HG03196 (cell line): ENCODE measurements at regions not wholly inside any gene's neighbourhood (a gene's known extent, or its start where the extent isn't known, plus 50 kb on each side); places are given as distances from the start of the nearest gene placed in this dataset.
"Not testable (repeated sequence)": the region's sequence is repeated elsewhere in the genome, so short reads cannot be mapped to it uniquely, and the experiment has no call there.

ENCODE experiments used
- ATAC-seq: cut with Tn5 transposase; IDR thresholded peaks from one replicate; pipeline ENCODE4 v1.9.1; 2021; ENCODE audit not compliant: unreplicated experiment

DNA sequence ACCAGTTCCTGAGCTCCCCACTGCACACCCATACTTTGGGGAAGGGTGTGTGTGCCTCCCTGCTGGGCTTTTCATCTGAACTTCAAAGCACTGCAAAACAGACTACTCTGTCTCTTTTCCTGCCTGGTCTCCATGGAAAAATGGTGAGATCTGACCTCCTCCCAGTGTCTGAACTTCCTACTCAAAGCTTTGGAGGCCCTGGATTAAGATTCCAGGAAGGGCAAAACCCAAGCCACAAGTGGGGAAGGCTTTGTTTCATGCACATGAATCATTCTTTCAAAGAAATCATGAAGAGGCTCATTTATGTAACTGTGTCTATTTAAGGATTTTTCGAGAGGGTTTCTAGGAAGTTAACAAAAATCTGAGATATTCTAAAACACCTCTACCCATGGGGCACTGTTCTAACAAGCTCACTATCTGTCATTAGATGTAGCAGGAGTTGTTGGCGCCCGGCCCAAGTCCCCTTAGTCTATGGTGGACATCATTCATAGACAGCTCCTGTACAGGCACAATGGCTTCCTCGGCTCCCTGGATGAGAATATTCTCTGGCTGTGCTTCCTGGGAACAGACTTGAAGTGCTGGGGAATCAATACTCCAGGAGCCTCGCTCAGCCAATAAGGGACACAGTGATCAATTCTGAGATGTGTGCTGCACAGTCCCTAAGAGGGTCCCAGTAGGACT, 224.0 kb downstream of the KTN1 start:
- no peak for ATAC-seq

DNA sequence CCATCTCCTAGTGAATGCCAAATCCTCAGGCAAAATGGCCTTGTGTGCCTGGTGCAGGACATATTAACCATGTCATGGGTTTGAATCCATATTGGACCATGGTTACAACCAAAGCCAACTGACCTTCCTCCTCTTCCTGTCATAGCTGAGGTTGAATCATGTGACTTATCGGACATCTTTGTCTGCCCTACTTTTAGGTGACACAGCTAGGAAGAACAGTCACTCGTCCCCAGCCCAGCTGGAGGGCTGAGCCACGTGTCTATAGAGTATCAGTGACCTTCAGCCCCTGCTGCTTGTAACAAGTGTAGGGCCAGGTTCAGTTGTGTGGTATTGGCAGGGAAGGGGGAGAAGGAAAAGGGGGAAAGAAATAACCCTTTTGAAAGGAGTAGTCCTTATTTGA, 225.2 kb downstream of the KTN1 start:
- ATAC-seq = no peak

DNA sequence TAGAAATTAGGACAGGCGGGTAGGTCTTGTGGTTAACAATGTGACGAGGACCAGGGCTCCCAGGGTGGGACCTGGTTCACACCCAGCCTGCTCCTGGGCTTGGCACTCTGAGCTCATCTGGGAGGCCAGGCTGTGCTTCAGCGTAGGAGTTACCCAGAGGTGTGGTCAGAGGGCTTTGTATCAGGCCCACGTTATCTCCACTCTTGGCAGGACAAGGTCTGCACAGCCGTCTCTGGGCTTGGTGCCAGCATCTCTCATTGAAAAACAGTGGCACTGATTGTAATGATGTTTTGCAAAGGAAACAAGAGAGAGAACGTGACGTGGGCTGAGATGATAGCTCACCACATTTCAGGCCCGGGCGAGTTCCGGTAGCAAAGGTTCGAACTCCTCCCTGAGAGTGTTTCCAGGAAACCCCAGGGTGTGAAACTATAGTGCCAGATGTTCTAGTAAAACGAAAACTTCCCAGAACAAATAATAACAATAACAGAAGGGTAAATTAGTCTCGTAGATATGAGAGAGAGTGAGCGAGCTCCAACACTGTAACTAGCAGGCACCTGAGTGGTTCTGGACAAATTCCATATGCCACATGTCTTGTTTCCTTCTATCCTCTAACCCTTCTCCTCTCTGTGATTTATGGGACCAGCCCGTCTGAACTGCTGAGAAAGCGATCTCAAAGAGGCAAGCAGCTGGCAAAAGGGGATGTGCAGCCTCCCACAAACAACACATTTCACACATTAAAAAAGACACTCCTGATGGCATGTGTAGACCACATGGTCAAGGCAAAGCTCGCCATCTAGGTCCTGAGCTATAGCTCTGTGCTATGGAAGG, 227.3 kb downstream of the KTN1 start:
- peak; percentile 49 for ATAC-seq

DNA sequence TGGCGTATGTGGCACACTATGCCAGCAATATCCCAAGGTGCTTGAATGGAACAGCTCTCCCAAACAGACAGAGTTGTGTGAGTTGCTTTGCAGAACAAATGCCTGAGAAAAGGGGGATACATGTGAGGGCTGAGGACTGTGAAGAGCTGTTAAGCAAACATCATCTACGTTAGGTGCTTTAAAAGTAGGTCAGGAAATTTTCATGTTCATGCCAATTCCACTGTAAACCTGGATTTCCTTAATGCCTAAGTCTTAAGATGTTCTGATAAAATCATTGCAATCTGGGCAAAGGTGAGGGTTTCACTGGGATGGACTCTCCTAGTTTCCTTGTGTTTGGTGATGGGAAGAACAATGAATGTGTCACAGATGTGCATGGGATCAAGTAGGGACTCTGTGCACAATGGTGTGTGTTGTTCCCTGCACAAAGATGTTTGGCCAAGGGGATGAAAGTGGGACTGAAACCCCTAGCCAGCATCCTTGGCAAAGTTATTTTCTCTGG, 227.9 kb downstream of the KTN1 start:
- no peak for ATAC-seq

DNA sequence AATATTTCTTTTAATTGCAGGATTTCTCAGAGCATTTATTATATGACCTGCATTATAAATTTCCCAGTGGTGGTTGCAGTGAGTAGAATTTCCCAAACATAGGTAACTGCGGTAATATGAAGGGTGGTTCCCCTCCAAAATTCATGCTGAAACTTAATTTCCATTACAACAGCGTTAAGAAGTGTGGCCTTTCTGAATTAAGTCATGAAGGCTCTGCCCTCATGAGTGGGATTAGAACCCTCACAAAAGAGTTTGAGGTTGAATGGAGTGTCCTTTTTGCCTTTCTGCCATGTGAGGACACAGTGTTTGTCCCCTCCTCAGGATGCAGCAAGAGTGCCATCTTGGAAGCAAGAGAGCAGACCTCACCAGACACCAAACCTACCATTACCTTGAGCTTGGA, 233.6 kb downstream of the KTN1 start:
- ATAC-seq = no peak

DNA sequence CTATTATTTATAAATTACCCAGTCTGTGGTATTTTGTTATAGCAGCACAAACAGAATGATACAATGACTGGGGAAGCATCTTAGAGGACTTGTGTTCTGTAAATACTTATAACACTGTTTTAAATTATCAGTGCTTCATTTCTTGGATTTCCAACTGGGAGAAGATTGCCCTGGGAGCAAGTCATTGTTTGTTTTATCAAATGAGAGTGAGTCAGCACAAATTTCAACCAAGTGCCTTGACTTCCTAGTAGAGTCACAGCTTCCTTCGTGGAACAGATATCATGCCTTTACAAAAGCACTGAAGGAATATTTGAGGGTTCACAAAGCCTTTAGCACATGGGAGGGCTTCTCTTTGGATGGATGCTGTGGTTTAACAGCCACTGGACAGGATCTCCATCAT, 234.1 kb downstream of the KTN1 start:
- no peak for ATAC-seq

DNA sequence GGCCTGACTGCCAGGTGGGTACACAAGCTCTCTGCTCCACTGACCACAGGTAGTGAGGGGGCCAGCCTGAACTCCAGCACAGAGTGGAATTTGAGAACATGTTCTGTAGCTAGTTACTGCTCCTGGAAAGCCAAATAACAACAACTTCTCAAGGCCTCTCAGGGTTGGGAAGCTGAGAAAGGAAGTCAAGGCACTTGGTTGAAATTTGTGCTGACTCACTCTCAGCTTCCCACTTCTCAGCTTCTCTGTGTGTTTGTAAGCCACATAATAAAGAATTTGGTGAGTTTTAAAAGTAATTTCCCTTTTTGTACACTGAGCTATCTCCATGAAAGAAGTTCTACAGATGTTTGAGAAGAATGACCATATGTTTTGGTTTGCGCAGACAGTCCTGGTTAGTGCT, 234.9 kb downstream of the KTN1 start:
- ATAC-seq = no peak

DNA sequence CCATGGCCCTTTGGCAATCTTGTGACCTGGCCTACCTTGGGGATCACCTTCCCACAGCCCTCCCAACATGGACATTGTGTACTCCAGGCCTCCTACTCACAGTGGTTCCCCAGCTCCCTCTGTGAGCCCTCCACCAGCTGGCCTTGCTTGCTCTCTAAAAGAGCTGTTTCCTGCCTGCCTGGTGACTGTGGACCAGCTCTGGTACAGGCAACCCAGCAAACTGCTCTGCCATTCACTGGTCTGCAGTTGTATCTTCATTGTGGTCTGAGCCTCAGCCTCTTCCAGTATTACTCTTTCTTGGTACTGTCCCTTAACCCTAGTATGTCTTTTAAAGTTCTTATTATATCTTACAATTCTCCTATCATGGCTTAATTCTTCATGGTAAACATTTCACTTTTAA, 236.2 kb downstream of the KTN1 start:
- no peak for ATAC-seq

DNA sequence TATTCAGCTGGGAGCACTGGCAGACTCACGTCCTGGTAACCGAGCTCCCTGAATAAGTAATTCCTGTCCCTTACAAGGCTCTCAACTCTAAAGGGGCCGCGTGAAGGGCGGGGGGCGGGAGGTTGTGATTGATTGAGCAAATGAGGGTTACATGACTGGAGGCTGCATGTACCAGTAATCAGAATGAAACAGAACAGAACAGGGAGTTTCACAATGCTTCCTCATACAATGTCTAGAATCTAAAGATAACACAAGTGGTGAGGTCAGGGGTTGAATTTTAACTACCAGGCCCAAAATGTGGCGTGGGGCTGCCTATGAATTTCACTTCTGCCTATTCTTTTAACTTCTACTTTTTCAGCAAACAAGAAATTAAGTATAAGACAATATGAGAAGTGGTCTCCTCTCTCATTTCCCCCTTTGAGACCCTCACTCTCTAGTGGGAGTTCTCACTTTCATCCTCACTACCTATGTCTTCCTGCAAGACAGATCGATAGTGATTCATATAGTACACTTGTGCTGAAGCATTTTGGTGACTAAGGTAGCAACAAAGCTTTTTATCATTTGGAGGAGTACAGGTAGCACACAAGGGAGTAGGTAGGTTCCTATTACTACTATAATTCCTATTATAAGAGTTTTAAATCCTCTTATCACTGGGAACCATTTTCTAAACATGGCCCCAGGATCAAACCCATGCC, 239.8 kb downstream of the KTN1 start:
- ATAC-seq = peak; percentile 68

DNA sequence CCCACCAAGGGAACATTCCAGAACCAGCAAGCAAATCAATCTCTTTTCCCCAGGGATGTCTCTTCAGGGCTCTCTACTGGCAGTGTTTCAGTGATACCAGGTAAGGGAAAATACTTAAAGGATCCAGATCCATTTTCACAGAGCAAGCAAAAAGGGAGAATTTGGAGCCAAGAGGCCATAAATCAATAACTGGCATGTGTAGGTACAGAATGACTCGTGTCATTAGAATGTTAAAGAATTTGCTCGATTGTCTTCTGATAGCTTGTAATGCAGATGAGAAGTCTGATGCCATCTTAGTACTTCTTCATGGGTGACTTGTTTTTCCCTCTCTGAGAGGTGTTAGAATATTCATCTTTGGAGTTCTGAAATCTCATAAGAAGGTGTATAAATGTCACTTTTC, 242.9 kb downstream of the KTN1 start:
- no peak for ATAC-seq

DNA sequence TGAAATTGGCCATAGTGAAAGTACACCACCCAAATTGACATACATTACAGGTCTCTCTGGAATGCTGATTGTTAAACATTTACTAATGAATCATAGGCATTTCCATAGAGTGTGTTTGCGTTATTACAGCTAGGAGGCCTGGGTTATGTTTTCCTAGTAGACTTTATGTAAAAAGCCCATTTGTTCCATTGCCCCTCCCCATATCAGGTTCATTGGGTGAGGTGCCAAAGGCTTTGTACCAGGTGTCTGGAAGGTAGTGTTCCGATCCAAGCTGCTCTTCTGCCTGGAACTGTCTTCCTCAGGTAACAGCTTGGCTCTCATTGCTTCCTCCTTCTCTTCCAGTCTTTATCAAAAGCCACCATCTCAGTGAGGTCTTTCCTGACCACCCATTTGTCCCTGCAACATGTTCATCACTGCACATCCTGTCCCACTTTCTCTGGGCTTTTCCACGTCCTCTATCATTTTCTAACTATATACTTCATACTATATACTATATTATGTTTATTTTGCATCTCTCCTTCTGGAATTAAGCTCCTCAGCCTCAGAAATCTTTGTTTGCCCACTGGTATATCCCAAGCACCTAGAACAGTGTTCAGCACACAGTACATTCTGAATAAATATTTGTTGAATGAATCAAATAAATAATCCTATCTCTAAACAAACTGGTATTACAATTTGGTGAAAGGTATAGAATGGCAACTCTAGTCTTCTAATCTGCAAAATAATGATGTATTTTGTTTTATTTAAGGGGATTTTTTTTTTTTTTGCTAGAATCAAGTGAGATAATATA, 252.3 kb downstream of the KTN1 start:
- ATAC-seq = no peak

DNA sequence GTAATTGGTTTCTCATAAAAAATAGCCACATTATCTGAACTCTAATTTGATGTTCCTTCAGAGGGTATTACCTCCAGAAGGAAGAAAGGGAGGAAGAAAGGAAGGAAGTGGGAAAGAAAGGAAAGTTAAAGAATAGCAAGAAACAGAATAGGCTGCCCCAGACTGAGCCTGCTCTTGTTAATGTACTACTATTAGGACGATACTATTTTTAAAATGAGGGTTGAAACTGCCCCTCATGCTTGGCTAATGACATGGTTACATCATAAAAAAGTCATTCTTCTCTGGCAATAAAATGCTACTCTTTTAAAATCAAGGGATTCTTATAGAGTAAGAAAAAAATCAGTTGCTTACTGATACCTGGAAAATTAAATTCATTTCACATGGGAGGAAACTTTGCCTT, 253.0 kb downstream of the KTN1 start:
- ATAC-seq = no peak

DNA sequence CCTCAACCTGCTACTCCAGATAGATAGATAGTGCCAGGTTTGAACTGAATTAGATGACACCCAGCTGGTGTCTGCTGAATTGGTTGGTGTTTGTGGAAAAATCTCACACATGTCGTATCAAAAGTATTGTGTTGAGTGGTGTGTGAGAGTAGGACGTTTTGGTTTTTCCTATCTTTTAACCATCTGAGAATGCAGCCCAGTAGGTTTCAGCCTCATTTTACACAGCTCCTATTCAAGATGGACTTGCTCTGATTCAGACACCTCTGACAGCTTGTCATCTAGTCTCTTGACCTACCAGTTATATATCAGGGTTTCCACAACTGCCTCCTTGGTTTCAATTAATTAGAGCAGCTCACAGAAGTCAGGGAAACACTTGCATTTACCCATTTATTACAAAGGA, 254.4 kb downstream of the KTN1 start:
- no peak for ATAC-seq

DNA sequence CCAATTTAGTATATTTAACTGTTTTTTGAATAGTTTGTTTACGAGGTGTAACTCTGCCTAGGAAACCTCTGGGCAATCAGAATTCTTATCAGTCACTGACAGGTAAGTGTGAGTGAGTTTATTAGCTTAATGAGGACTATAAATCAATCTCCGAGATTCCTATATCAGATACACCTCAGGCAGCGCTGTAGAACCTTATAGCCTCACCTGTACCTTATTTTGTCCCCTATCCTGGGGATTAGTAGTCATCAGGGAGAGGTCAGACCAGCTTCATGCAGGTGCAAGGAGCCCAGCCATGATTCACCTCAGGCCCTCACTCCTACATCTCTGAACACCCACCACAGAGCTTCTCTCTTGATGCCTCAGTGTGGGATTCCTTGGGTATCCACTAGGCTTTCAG, 256.0 kb downstream of the KTN1 start:
- no peak for ATAC-seq

DNA sequence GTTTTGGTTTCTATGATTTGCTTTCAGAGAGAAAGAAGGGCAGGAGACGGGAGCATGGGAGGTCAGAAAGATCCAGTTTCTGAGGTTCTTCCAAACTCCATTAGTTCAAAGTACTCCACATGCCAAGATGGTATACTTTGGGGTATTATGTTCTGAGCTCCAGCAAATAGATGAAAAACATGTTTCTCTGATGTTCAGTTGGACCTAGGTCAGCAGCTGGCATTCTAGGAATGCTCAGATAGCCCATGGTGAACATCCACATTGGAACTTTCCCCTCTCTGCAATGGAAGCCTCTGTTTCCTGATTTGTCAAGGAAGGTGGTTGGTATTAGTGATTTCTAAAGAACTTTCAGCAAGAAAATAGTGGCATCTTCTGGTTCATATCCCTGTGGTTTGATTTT, 257.5 kb downstream of the KTN1 start:
- ATAC-seq = no peak

DNA sequence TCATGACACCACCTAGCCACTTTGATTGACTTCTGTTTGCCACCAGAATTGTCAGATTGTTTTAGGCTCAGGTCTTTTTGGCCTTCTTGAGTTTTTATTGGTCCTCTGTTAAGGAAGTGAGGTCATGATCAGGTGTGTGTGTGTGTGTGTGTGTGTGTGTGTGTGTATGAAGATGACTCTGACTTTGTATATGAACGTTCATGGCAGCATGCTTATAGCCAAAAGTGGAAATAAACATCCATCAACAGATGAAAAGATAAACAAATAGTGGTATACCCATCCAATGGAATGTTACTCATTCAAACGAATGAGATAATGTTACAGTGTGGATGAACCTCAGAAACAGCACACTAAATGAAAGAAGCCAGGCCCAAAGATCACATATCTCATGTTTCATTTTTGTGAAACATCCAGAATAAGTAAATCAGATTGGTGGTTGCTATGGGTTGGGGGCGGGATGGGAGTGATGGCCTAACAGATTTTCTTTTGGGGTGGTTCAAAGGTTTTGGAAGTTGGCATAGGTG, 258.6 kb downstream of the KTN1 start:
- no peak for ATAC-seq

DNA sequence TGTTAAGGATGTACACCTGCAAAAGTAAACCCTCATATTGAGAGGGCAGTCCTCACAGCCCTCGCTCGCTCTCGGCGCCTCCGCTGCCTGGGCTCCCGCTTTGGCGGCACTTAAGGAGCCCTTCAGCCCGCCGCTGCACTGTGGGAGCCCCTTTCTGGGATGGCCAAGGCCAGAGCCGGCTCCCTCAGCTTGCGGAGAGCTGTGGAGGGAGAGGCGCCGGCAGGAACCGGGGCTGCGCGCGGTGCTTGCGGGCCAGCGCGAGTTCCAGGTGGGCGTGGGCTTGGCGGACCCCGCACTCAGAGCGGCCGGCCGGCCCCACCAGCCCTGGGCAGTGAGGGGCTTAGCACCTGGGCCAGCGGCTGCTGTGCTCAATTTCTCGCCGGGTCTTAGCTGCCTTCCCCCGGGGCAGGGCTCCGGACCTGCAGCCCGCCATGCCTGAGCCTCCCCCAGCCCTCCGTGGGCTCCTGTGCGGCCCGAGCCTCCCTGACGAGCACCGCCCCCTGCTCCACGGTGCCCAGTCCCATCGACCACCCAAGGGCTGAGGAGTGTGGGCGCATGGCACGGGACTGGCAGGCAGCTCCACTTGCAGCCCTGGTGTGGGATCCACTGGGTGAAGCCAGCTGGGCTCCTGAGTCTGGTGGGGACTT, 259.4 kb downstream of the KTN1 start:
- ATAC-seq = not testable (repeated sequence)

DNA sequence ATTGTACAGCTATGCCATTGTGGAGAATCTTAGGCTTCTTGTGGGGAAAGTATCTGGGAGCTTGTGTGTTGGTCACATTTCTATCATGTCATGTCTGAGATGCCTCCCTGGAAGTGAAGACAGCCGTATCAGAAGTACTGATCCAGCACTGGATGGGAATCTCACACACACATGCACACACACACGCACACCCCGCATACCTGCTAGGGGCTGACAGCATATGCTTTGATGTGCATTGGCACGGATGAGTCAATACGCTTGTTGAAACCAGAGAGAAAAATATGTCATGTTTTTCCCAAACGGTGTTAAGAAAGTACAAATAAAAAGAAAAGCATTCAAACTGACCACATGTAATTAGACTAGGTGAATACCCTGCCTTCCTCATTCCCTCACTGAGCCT, 260.8 kb downstream of the KTN1 start:
- no peak for ATAC-seq

DNA sequence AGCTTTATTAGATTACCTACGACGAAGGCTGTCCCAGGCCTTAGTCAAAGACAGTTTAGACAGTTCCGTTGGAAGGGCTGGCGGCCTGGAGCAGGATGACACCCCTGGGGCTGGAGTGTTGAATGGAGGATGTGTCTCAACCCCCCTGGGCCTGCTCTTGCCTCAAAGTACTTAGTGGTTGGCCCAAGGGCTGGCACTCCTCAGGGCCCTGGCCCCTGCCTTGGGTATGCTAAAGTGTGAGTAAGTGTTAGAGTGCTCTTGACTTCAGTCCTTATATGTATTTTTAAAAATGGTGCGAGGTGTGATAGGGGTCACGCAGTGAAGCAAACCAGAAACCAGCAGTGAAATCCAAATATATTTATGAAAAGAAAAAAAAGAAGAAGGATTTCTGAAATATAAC, 261.6 kb downstream of the KTN1 start:
- no peak for ATAC-seq

DNA sequence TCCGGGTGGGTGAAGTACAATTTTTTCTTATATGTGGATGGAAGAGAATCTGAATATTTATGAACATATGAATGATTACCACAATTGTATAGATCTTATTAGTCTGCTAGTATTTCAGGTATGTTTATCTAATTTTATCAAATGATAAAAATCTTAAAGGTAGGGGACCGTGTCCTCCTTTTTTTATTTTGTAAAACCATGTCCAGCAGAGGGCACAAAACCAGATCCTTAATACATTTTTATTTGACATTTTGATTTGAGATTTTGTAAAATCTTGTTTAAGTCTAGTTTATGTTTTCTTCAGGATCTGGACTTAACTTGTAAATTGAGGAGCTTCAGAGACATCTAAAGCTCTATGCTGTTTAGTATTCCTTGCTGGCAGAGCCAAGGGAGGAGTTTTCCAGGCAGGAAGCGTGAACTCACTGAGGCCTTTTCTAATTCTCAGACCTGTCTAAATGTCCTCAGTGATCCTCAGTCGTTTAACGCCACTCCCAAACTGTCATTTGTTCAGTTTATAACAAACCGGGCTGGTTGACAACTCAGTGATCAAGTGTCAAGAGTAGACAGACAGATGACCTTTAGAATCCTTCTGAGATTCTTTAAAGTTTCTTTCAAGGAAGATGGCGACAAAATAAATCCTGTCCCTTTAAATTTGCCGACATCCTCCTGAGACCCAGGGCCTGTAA, 263.9 kb downstream of the KTN1 start:
- no peak for ATAC-seq
